GM10248 (cell line): ENCODE measurements at regions not wholly inside any gene's neighbourhood (a gene's known extent, or its start where the extent isn't known, plus 50 kb on each side); places are given as distances from the start of the nearest gene placed in this dataset.

Source experiments
- CTCF ChIA-PET: fragments of 300-600 bp; sonication (Branson Sonifier 250); formaldehyde crosslinking; extraction: SDS; loops from one replicate; lab custom pipeline; 2021; ENCODE audit warnings: antibody characterized with exemption; lab: Yijun Ruan, JAX
- POLR2A ChIA-PET: fragments of 350-650 bp; sonication (Branson Sonifier 250); formaldehyde crosslinking; extraction: SDS; loops from one replicate; lab custom pipeline; 2020; ENCODE audit warnings: antibody characterized with exemption; lab: Yijun Ruan, JAX
- DNase-seq: peaks from one replicate; pipeline ENCODE4 v3.0.0; 2012; ENCODE audit errors: extremely low spot score
- CTCF ChIP-seq: IDR thresholded peaks from 2 replicates; pipeline ENCODE4 v1.5.1; 2012; ENCODE audit warnings: mild to moderate bottlenecking, low read depth; ENCODE audit errors: extremely low read depth, missing control alignments, control extremely low read depth

- CTCF ChIA-PET: no interaction called here
- POLR2A ChIA-PET: no interaction called here
- no peak for TF ChIP-seq CTCF
- DNase-seq: no peak
These were observed 66.0 kb upstream of the TENM3 start for GRCh38 chr4:182177166-182177565.

GRCh38 chr4:182179105-182179504 lies 64.1 kb upstream of the TENM3 start:
- CTCF ChIA-PET: no interaction called here
- no peak for TF ChIP-seq CTCF
- POLR2A ChIA-PET: no interaction called here
- DNase-seq: no peak

- ChIA-PET POLR2A (no interaction called here), CTCF (no interaction called here)
- DNase-seq: no peak
- TF ChIP-seq CTCF: no peak
These were observed 63.5 kb upstream of the TENM3 start for GRCh38 chr4:182179751-182180150.

- ChIA-PET CTCF (no interaction called here), POLR2A (no interaction called here)
- no peak for TF ChIP-seq CTCF
- no peak for DNase-seq
These were observed 57.7 kb upstream of the TENM3 start for GRCh38 chr4:182185491-182185890.

GRCh38 chr4:182187674-182188073 lies 55.5 kb upstream of the TENM3 start:
- no peak for TF ChIP-seq CTCF
- no peak for DNase-seq
- POLR2A ChIA-PET: no interaction called here
- CTCF ChIA-PET: no interaction called here

GRCh38 chr4:182188622-182189021 lies 54.6 kb upstream of the TENM3 start:
- CTCF ChIA-PET: interaction anchor here (0.6 to 0.7 kb wide), 2 partner anchors 18 to 47 kb away, joined by 3 read pairs; no protein-coding TSS in a partner anchor
- no peak for DNase-seq
- TF ChIP-seq CTCF: no peak
- POLR2A ChIA-PET: no interaction called here
